ENCODE measurements at regions not wholly inside any gene's neighbourhood (a gene's known extent, or its start where the extent isn't known, plus 50 kb on each side); places are given as distances from the start of the nearest gene placed in this dataset.

DNA sequence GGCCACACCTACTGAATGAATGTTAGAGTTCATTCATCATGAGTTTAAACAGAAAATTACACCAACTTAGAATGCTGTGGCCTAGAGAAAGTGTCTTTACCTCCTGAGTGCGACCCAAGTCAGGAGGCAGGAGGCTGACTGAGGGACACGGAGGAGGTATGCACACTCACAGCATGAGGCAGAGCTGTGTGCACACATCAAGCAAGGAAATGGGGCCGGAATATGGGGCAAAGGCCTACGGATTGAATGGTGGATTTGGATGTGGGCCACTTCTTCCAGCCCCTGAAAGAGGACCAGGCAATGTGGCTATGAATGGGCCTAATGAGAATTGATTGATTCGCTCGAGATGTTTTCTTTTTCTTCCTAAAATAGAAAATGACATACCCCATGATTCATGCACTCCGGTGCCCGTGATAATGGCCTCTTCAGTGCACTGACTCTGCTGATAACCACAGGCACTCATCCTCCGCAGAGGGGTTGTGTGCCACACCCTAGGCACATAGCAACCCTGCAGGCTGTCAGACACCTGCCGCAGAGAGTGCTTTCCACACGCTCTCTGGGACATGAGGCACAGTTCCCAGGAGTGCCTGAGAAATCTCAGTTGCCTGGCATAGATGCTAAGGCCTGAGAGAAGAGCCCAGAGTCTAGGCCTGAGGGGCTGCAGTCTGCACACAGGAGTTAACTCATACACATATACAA is 155.5 kb downstream of the GLUL start:
- TF ChIP-seq GATA2 (IDR thresholded peaks at IDR 0.05; ENCODE audit: low read depth, low read length) (no peak), GATA3 (IDR thresholded peaks at IDR 0.05; ENCODE audit: low read depth, low read length) (no peak)
